ENCODE measurements at regions not wholly inside any gene's neighbourhood (a gene's known extent, or its start where the extent isn't known, plus 50 kb on each side); places are given as distances from the start of the nearest gene placed in this dataset.

GRCh38 chr4:54937501-54937900 is 187.9 kb downstream of the KDR start:
- DNase-seq = no peak
- peaks cover 14% of the 10 kb centered on the region for H3K4me1 Mint-ChIP-seq
- no peaks in the 10 kb centered on the region for H3K27me3 Mint-ChIP-seq
- ATAC-seq = no peak
- no peak overlapping the region for H3K4me3 Mint-ChIP-seq
- H3K36me3 Mint-ChIP-seq (ENCODE audit: low read depth) = peaks cover 3% of the 10 kb centered on the region
- no peaks in the 10 kb centered on the region for H3K9me3 ChIP-seq (ENCODE audit: control insufficient read depth, low read length, poor library complexity, severe bottlenecking)
- no peak overlapping the region for H3K27ac Mint-ChIP-seq

GRCh38 chr4:54933579-54933978 is 191.8 kb downstream of the KDR start:
- Mint-ChIP-seq H3K36me3 (ENCODE audit: low read depth) (peaks cover 3% of the 10 kb centered on the region), H3K4me1 (no peaks in the 10 kb centered on the region), H3K4me3 (no peak overlapping the region), H3K27me3 (no peaks in the 10 kb centered on the region), H3K27ac (no peak overlapping the region)
- ATAC-seq (no peak), DNase-seq (no peak)
- H3K9me3 ChIP-seq (ENCODE audit: control insufficient read depth, low read length, poor library complexity, severe bottlenecking) = no peaks in the 10 kb centered on the region

- H3K9me3 ChIP-seq (ENCODE audit: control insufficient read depth, low read length, poor library complexity, severe bottlenecking) = no peaks in the 10 kb centered on the region
- H3K27me3 Mint-ChIP-seq = no peaks in the 10 kb centered on the region
- H3K36me3 Mint-ChIP-seq (ENCODE audit: low read depth) = no peaks in the 10 kb centered on the region
- no peak overlapping the region for H3K27ac Mint-ChIP-seq
- H3K4me1 Mint-ChIP-seq = no peaks in the 10 kb centered on the region
- no peak overlapping the region for H3K4me3 Mint-ChIP-seq
- ATAC-seq (no peak), DNase-seq (no peak)
Measured at GRCh38 chr4:54930226-54930625, 195.2 kb downstream of the KDR start.

- H3K4me3 Mint-ChIP-seq = no peak overlapping the region
Measured at GRCh38 chr4:54929459-54929858, 195.9 kb downstream of the KDR start.

GRCh38 chr4:54924891-54925290 is 200.5 kb downstream of the KDR start:
- H3K4me1 Mint-ChIP-seq = no peaks in the 10 kb centered on the region
- no peak for ATAC-seq
- H3K9me3 ChIP-seq (ENCODE audit: control insufficient read depth, low read length, poor library complexity, severe bottlenecking) = no peaks in the 10 kb centered on the region
- H3K36me3 Mint-ChIP-seq (ENCODE audit: low read depth) = no peaks in the 10 kb centered on the region
- no peak overlapping the region for H3K27ac Mint-ChIP-seq
- H3K4me3 Mint-ChIP-seq = no peak overlapping the region
- H3K27me3 Mint-ChIP-seq = no peaks in the 10 kb centered on the region
- no peak for DNase-seq

More at GRCh38 chr4:54929459-54929858, 195.9 kb downstream of the KDR start:
- ATAC-seq (no peak), DNase-seq (no peak)
- no peaks in the 10 kb centered on the region for H3K36me3 Mint-ChIP-seq (ENCODE audit: low read depth)
- no peaks in the 10 kb centered on the region for H3K9me3 ChIP-seq (ENCODE audit: control insufficient read depth, low read length, poor library complexity, severe bottlenecking)
- no peak overlapping the region for H3K27ac Mint-ChIP-seq
- no peaks in the 10 kb centered on the region for H3K27me3 Mint-ChIP-seq
- no peaks in the 10 kb centered on the region for H3K4me1 Mint-ChIP-seq

- no peaks in the 10 kb centered on the region for H3K36me3 Mint-ChIP-seq (ENCODE audit: low read depth)
- H3K4me1 Mint-ChIP-seq = no peaks in the 10 kb centered on the region
- H3K27me3 Mint-ChIP-seq = no peaks in the 10 kb centered on the region
- ATAC-seq (no peak), DNase-seq (no peak)
- H3K9me3 ChIP-seq (ENCODE audit: control insufficient read depth, low read length, poor library complexity, severe bottlenecking) = no peaks in the 10 kb centered on the region
- no peak overlapping the region for H3K4me3 Mint-ChIP-seq
- no peak overlapping the region for H3K27ac Mint-ChIP-seq
Measured at GRCh38 chr4:54915276-54915675, 210.1 kb downstream of the KDR start.

- no peaks in the 10 kb centered on the region for H3K9me3 ChIP-seq (ENCODE audit: control insufficient read depth, low read length, poor library complexity, severe bottlenecking)
- Mint-ChIP-seq H3K27me3 (no peaks in the 10 kb centered on the region), H3K4me1 (no peaks in the 10 kb centered on the region), H3K36me3 (ENCODE audit: low read depth) (no peaks in the 10 kb centered on the region), H3K4me3 (no peak overlapping the region), H3K27ac (no peak overlapping the region)
- DNase-seq = no peak
- ATAC-seq = no peak
Measured at GRCh38 chr4:54914781-54915180, 210.6 kb downstream of the KDR start.

- ATAC-seq = no peak
- H3K9me3 ChIP-seq (ENCODE audit: control insufficient read depth, low read length, poor library complexity, severe bottlenecking) = no peaks in the 10 kb centered on the region
- no peaks in the 10 kb centered on the region for H3K36me3 Mint-ChIP-seq (ENCODE audit: low read depth)
- no peak overlapping the region for H3K4me3 Mint-ChIP-seq
- no peak for DNase-seq
- no peaks in the 10 kb centered on the region for H3K27me3 Mint-ChIP-seq
- no peaks in the 10 kb centered on the region for H3K4me1 Mint-ChIP-seq
- H3K27ac Mint-ChIP-seq = no peak overlapping the region
Measured at GRCh38 chr4:54913751-54914526, 211.5 kb downstream of the KDR start.

- no peak overlapping the region for H3K4me3 Mint-ChIP-seq
- H3K27ac Mint-ChIP-seq = no peak overlapping the region
- no peaks in the 10 kb centered on the region for H3K9me3 ChIP-seq (ENCODE audit: control insufficient read depth, low read length, poor library complexity, severe bottlenecking)
- no peaks in the 10 kb centered on the region for H3K36me3 Mint-ChIP-seq (ENCODE audit: low read depth)
- H3K27me3 Mint-ChIP-seq = no peaks in the 10 kb centered on the region
- DNase-seq (no peak), ATAC-seq (no peak)
- H3K4me1 Mint-ChIP-seq = no peaks in the 10 kb centered on the region
Measured at GRCh38 chr4:54912155-54912554, 213.2 kb downstream of the KDR start.

GRCh38 chr4:54909961-54910360 is 215.4 kb downstream of the KDR start:
- H3K4me1 Mint-ChIP-seq = no peaks in the 10 kb centered on the region
- DNase-seq (no peak), ATAC-seq (no peak)
- no peak overlapping the region for H3K27ac Mint-ChIP-seq
- no peaks in the 10 kb centered on the region for H3K9me3 ChIP-seq (ENCODE audit: control insufficient read depth, low read length, poor library complexity, severe bottlenecking)
- no peaks in the 10 kb centered on the region for H3K36me3 Mint-ChIP-seq (ENCODE audit: low read depth)
- no peaks in the 10 kb centered on the region for H3K27me3 Mint-ChIP-seq
- H3K4me3 Mint-ChIP-seq = no peak overlapping the region

- ATAC-seq (no peak), DNase-seq (no peak)
- Mint-ChIP-seq H3K27ac (no peak overlapping the region), H3K4me3 (no peak overlapping the region), H3K27me3 (peaks cover 4% of the 10 kb centered on the region), H3K36me3 (ENCODE audit: low read depth) (no peaks in the 10 kb centered on the region), H3K4me1 (no peaks in the 10 kb centered on the region)
- H3K9me3 ChIP-seq (ENCODE audit: control insufficient read depth, low read length, poor library complexity, severe bottlenecking) = no peaks in the 10 kb centered on the region
Measured at GRCh38 chr4:54908763-54909162, 216.6 kb downstream of the KDR start.

GRCh38 chr4:54904953-54905352 is 220.4 kb downstream of the KDR start:
- Mint-ChIP-seq H3K27ac (no peak overlapping the region), H3K27me3 (peaks cover 10% of the 10 kb centered on the region)
- no peak for DNase-seq

GRCh38 chr4:54902976-54903375 is 222.4 kb downstream of the KDR start:
- no peak for ATAC-seq
- no peak overlapping the region for H3K27ac Mint-ChIP-seq
- H3K4me3 Mint-ChIP-seq = no peak overlapping the region

More at GRCh38 chr4:54904953-54905352, 220.4 kb downstream of the KDR start:
- Mint-ChIP-seq H3K4me3 (no peak overlapping the region), H3K4me1 (no peaks in the 10 kb centered on the region), H3K36me3 (ENCODE audit: low read depth) (peaks cover 3% of the 10 kb centered on the region)
- no peaks in the 10 kb centered on the region for H3K9me3 ChIP-seq (ENCODE audit: control insufficient read depth, low read length, poor library complexity, severe bottlenecking)
- ATAC-seq = no peak

GRCh38 chr4:54902271-54902670 is 223.1 kb downstream of the KDR start:
- Mint-ChIP-seq H3K4me1 (no peaks in the 10 kb centered on the region), H3K27me3 (peaks cover 10% of the 10 kb centered on the region), H3K36me3 (ENCODE audit: low read depth) (peaks cover 3% of the 10 kb centered on the region), H3K27ac (no peak overlapping the region), H3K4me3 (no peak overlapping the region)
- DNase-seq (no peak), ATAC-seq (no peak)
- no peaks in the 10 kb centered on the region for H3K9me3 ChIP-seq (ENCODE audit: control insufficient read depth, low read length, poor library complexity, severe bottlenecking)

More at GRCh38 chr4:54902976-54903375, 222.4 kb downstream of the KDR start:
- no peaks in the 10 kb centered on the region for H3K4me1 Mint-ChIP-seq
- peaks cover 10% of the 10 kb centered on the region for H3K27me3 Mint-ChIP-seq
- H3K36me3 Mint-ChIP-seq (ENCODE audit: low read depth) = peaks cover 3% of the 10 kb centered on the region
- no peaks in the 10 kb centered on the region for H3K9me3 ChIP-seq (ENCODE audit: control insufficient read depth, low read length, poor library complexity, severe bottlenecking)
- no peak for DNase-seq

Measured in T-helper 17 cell (primary cell).